Activated naive CD8-positive, alpha-beta T cell treated with anti-CD3 and anti-CD28 coated beads for 36 hours (primary cell): ENCODE measurements at regions not wholly inside any gene's neighbourhood (a gene's known extent, or its start where the extent isn't known, plus 50 kb on each side); places are given as distances from the start of the nearest gene placed in this dataset.

Experiments
- DNase-seq: peaks from one replicate; pipeline ENCODE4 v3.0.0; 2021
- H3K27ac Mint-ChIP-seq: one replicate; pipeline ENCODE4 v1.8.0; 2022; ENCODE audit warnings: mild to moderate bottlenecking, moderate library complexity, mixed read lengths
- H3K27me3 Mint-ChIP-seq: one replicate; pipeline ENCODE4 v1.8.0; 2022; ENCODE audit warnings: mild to moderate bottlenecking, mixed read lengths
- H3K36me3 Mint-ChIP-seq: one replicate; pipeline ENCODE4 v1.8.0; 2021; ENCODE audit warnings: mild to moderate bottlenecking, mixed read lengths
- H3K4me1 Mint-ChIP-seq: one replicate; pipeline ENCODE4 v1.8.0; 2021; ENCODE audit warnings: mixed read lengths
- H3K4me3 Mint-ChIP-seq: one replicate; pipeline ENCODE4 v1.8.0; 2022; ENCODE audit warnings: mild to moderate bottlenecking, moderate library complexity, mixed read lengths
- H3K9me3 Mint-ChIP-seq: one replicate; pipeline ENCODE4 v1.8.0; 2022; ENCODE audit warnings: mixed read lengths

GRCh38 chr12:124454352-124454725 lies 113.1 kb downstream of the NCOR2 start:
- peaks cover 47% of the 10 kb centered on the region for H3K4me1 Mint-ChIP-seq
- peak overlapping the region; percentile 45 for H3K27ac Mint-ChIP-seq
- H3K9me3 Mint-ChIP-seq = no peaks in the 10 kb centered on the region
- no peaks in the 10 kb centered on the region for H3K27me3 Mint-ChIP-seq
- H3K36me3 Mint-ChIP-seq = peaks cover 24% of the 10 kb centered on the region
- no peak overlapping the region for H3K4me3 Mint-ChIP-seq
- DNase-seq = no peak

- DNase-seq = peak; percentile 84
- Mint-ChIP-seq H3K27me3 (no peaks in the 10 kb centered on the region), H3K9me3 (no peaks in the 10 kb centered on the region), H3K4me1 (peaks cover 46% of the 10 kb centered on the region), H3K36me3 (peaks cover 17% of the 10 kb centered on the region), H3K4me3 (no peak overlapping the region), H3K27ac (peak overlapping the region; percentile 75)
These were observed 113.7 kb downstream of the NCOR2 start for GRCh38 chr12:124453419-124454351.

- Mint-ChIP-seq H3K9me3 (no peaks in the 10 kb centered on the region), H3K36me3 (peaks cover 11% of the 10 kb centered on the region), H3K4me1 (peaks cover 37% of the 10 kb centered on the region), H3K4me3 (no peak overlapping the region), H3K27ac (peak overlapping the region; percentile 75), H3K27me3 (no peaks in the 10 kb centered on the region)
- no peak for DNase-seq
These were observed 114.7 kb downstream of the NCOR2 start for GRCh38 chr12:124452576-124453331.

GRCh38 chr12:124451637-124452243 lies 115.7 kb downstream of the NCOR2 start:
- DNase-seq = no peak
- H3K36me3 Mint-ChIP-seq = peaks cover 11% of the 10 kb centered on the region
- H3K9me3 Mint-ChIP-seq = no peaks in the 10 kb centered on the region
- H3K27ac Mint-ChIP-seq = no peak overlapping the region
- no peak overlapping the region for H3K4me3 Mint-ChIP-seq
- H3K4me1 Mint-ChIP-seq = peaks cover 35% of the 10 kb centered on the region
- no peaks in the 10 kb centered on the region for H3K27me3 Mint-ChIP-seq

GRCh38 chr12:124451016-124451415 lies 116.4 kb downstream of the NCOR2 start:
- Mint-ChIP-seq H3K36me3 (peaks cover 7% of the 10 kb centered on the region), H3K4me1 (peaks cover 34% of the 10 kb centered on the region), H3K9me3 (no peaks in the 10 kb centered on the region), H3K27me3 (no peaks in the 10 kb centered on the region), H3K27ac (no peak overlapping the region), H3K4me3 (no peak overlapping the region)
- DNase-seq = no peak

- H3K4me1 Mint-ChIP-seq = peaks cover 34% of the 10 kb centered on the region
- H3K27ac Mint-ChIP-seq = no peak overlapping the region
- no peaks in the 10 kb centered on the region for H3K27me3 Mint-ChIP-seq
- no peaks in the 10 kb centered on the region for H3K9me3 Mint-ChIP-seq
- H3K36me3 Mint-ChIP-seq = peaks cover 5% of the 10 kb centered on the region
- H3K4me3 Mint-ChIP-seq = no peak overlapping the region
- DNase-seq = no peak
These were observed 117.0 kb downstream of the NCOR2 start for GRCh38 chr12:124450376-124450750.

- peaks cover 33% of the 10 kb centered on the region for H3K4me1 Mint-ChIP-seq
- no peak overlapping the region for H3K27ac Mint-ChIP-seq
- H3K4me3 Mint-ChIP-seq = no peak overlapping the region
These were observed 117.6 kb downstream of the NCOR2 start for GRCh38 chr12:124449623-124450375.

GRCh38 chr12:124448955-124449622 lies 118.3 kb downstream of the NCOR2 start:
- Mint-ChIP-seq H3K9me3 (no peaks in the 10 kb centered on the region), H3K36me3 (peaks cover 6% of the 10 kb centered on the region), H3K4me1 (peaks cover 26% of the 10 kb centered on the region), H3K27ac (no peak overlapping the region), H3K4me3 (no peak overlapping the region), H3K27me3 (no peaks in the 10 kb centered on the region)
- DNase-seq = no peak

More at GRCh38 chr12:124449623-124450375, 117.6 kb downstream of the NCOR2 start:
- Mint-ChIP-seq H3K9me3 (no peaks in the 10 kb centered on the region), H3K27me3 (no peaks in the 10 kb centered on the region), H3K36me3 (peaks cover 3% of the 10 kb centered on the region)
- DNase-seq = no peak

- peaks cover 7% of the 10 kb centered on the region for H3K36me3 Mint-ChIP-seq
- H3K4me1 Mint-ChIP-seq = peaks cover 20% of the 10 kb centered on the region
- no peaks in the 10 kb centered on the region for H3K9me3 Mint-ChIP-seq
- no peak for DNase-seq
- no peaks in the 10 kb centered on the region for H3K27me3 Mint-ChIP-seq
- no peak overlapping the region for H3K4me3 Mint-ChIP-seq
- no peak overlapping the region for H3K27ac Mint-ChIP-seq
These were observed 119.0 kb downstream of the NCOR2 start for GRCh38 chr12:124448241-124448954.

GRCh38 chr12:124446364-124446763 lies 121.0 kb downstream of the NCOR2 start:
- Mint-ChIP-seq H3K27ac (no peak overlapping the region), H3K9me3 (no peaks in the 10 kb centered on the region), H3K36me3 (peaks cover 17% of the 10 kb centered on the region), H3K27me3 (no peaks in the 10 kb centered on the region), H3K4me1 (peaks cover 12% of the 10 kb centered on the region), H3K4me3 (no peak overlapping the region)
- no peak for DNase-seq

GRCh38 chr12:124445826-124446225 lies 121.6 kb downstream of the NCOR2 start:
- Mint-ChIP-seq H3K36me3 (peaks cover 18% of the 10 kb centered on the region), H3K27ac (no peak overlapping the region), H3K4me1 (peaks cover 7% of the 10 kb centered on the region), H3K9me3 (no peaks in the 10 kb centered on the region), H3K4me3 (no peak overlapping the region), H3K27me3 (no peaks in the 10 kb centered on the region)
- no peak for DNase-seq

- Mint-ChIP-seq H3K4me1 (peaks cover 4% of the 10 kb centered on the region), H3K36me3 (peaks cover 18% of the 10 kb centered on the region), H3K27ac (no peak overlapping the region), H3K27me3 (no peaks in the 10 kb centered on the region), H3K9me3 (no peaks in the 10 kb centered on the region), H3K4me3 (no peak overlapping the region)
- no peak for DNase-seq
These were observed 122.2 kb downstream of the NCOR2 start for GRCh38 chr12:124445121-124445718.

GRCh38 chr12:124443931-124444712 lies 123.3 kb downstream of the NCOR2 start:
- Mint-ChIP-seq H3K9me3 (no peaks in the 10 kb centered on the region), H3K4me1 (peaks cover 4% of the 10 kb centered on the region), H3K36me3 (peaks cover 18% of the 10 kb centered on the region), H3K4me3 (no peak overlapping the region), H3K27me3 (no peaks in the 10 kb centered on the region), H3K27ac (peak overlapping the region; percentile 60)
- no peak for DNase-seq
